Mesothelial cell of epicardium (in vitro differentiated cells): ENCODE measurements at regions not wholly inside any gene's neighbourhood (a gene's known extent, or its start where the extent isn't known, plus 50 kb on each side); places are given as distances from the start of the nearest gene placed in this dataset.

ENCODE experiments used
- DNase-seq, 2 experiments: peaks; one replicate each; pipeline ENCODE4 v3.0.0; 2021; ENCODE audit warnings: low spot score in 2 of 2; ENCODE audit not compliant: unreplicated experiment in 2 of 2
- H3K27ac Mint-ChIP-seq: 2 replicates; pipeline ENCODE4 v1.8.0; 2021; ENCODE audit warnings: mixed read lengths
- H3K27me3 Mint-ChIP-seq: 2 replicates; pipeline ENCODE4 v1.8.0; 2021; ENCODE audit warnings: low read depth, mixed read lengths
- H3K36me3 Mint-ChIP-seq: 2 replicates; pipeline ENCODE4 v1.8.0; 2021; ENCODE audit warnings: mixed read lengths
- H3K4me1 Mint-ChIP-seq: 2 replicates; pipeline ENCODE4 v1.8.0; 2021; ENCODE audit warnings: mixed read lengths
- H3K4me3 Mint-ChIP-seq: 2 replicates; pipeline ENCODE4 v1.8.0; 2021; ENCODE audit warnings: mild to moderate bottlenecking, moderate library complexity, mixed read lengths
- H3K9me3 Mint-ChIP-seq: 2 replicates; pipeline ENCODE4 v1.8.0; 2021; ENCODE audit warnings: mixed read lengths
- TF ChIP-seq, protein P1 (sequence below): fragments of 200-600 bp; sonication (generic); IDR thresholded peaks from one replicate; pipeline ENCODE4 v1.5.0; 2021; ENCODE audit warnings: antibody characterized with exemption; ENCODE audit not compliant: unreplicated experiment

GRCh38 chr20:12955611-12956010, 53.2 kb upstream of the SPTLC3 start:
- Mint-ChIP-seq H3K36me3 (no peaks in the 10 kb centered on the region), H3K27ac (no peak overlapping the region), H3K9me3 (no peaks in the 10 kb centered on the region), H3K4me3 (no peak overlapping the region), H3K27me3 (no peaks in the 10 kb centered on the region), H3K4me1 (peaks cover 2% of the 10 kb centered on the region)
- DNase-seq: no peak
- TF ChIP-seq, protein P1, sequence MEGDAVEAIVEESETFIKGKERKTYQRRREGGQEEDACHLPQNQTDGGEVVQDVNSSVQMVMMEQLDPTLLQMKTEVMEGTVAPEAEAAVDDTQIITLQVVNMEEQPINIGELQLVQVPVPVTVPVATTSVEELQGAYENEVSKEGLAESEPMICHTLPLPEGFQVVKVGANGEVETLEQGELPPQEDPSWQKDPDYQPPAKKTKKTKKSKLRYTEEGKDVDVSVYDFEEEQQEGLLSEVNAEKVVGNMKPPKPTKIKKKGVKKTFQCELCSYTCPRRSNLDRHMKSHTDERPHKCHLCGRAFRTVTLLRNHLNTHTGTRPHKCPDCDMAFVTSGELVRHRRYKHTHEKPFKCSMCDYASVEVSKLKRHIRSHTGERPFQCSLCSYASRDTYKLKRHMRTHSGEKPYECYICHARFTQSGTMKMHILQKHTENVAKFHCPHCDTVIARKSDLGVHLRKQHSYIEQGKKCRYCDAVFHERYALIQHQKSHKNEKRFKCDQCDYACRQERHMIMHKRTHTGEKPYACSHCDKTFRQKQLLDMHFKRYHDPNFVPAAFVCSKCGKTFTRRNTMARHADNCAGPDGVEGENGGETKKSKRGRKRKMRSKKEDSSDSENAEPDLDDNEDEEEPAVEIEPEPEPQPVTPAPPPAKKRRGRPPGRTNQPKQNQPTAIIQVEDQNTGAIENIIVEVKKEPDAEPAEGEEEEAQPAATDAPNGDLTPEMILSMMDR: no peak

- H3K4me3 Mint-ChIP-seq: no peak overlapping the region
- H3K27ac Mint-ChIP-seq: no peak overlapping the region
- TF ChIP-seq, protein P1: no peak
Observed at GRCh38 chr20:12956303-12956702, 52.5 kb upstream of the SPTLC3 start.

DNA sequence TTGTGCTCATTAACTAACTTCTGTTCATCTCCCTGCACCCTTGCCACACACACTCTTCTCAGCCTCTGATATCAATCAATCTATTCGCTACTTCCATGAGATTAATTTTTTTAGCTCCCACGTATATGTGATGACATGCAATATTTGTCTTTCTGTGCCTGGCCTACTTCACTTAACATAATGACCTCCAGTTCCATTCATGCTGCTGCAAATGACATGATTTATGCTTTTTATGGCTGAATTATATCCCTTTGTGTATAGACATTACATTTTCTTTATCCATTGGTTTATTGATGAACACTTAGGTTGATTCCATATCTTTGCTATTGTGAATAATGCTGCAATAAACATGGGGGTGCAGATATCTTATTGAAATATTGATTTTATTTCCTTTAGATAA, 50.8 kb upstream of the SPTLC3 start:
- no peaks in the 10 kb centered on the region for H3K9me3 Mint-ChIP-seq
- H3K4me1 Mint-ChIP-seq: peaks cover 8% of the 10 kb centered on the region
- H3K4me3 Mint-ChIP-seq: no peak overlapping the region
- TF ChIP-seq, protein P1: no peak
- no peaks in the 10 kb centered on the region for H3K27me3 Mint-ChIP-seq
- no peaks in the 10 kb centered on the region for H3K36me3 Mint-ChIP-seq
- DNase-seq: no peak
- H3K27ac Mint-ChIP-seq: no peak overlapping the region

More at GRCh38 chr20:12956303-12956702, 52.5 kb upstream of the SPTLC3 start:
- H3K27me3 Mint-ChIP-seq: no peaks in the 10 kb centered on the region
- no peaks in the 10 kb centered on the region for H3K9me3 Mint-ChIP-seq
- peaks cover 4% of the 10 kb centered on the region for H3K4me1 Mint-ChIP-seq
- DNase-seq: no peak
- no peaks in the 10 kb centered on the region for H3K36me3 Mint-ChIP-seq
